BLaER1 treated with 17β-estradiol and CSF1 and Interleukin-3, amounts not matched to agents 10 nM and 100 nM (cell line): ENCODE measurements at regions not wholly inside any gene's neighbourhood (a gene's known extent, or its start where the extent isn't known, plus 50 kb on each side); places are given as distances from the start of the nearest gene placed in this dataset.

Experiments used
- H3K27ac ChIP-seq, 11 experiments: shearing (Covaris generic); formaldehyde crosslinking; 2 replicates each; pipeline ENCODE4 v1.8.1; 2022
- H3K27me3 ChIP-seq, 11 experiments: shearing (Covaris generic); formaldehyde crosslinking; 2 replicates each; pipeline ENCODE4 v1.8.1; 2022
- H3K36me3 ChIP-seq, 11 experiments: shearing (Covaris generic); formaldehyde crosslinking; 2 replicates each; pipeline ENCODE4 v1.8.1; 2022
- H3K4me1 ChIP-seq, 10 experiments: shearing (Covaris generic); formaldehyde crosslinking; 2 replicates each; pipeline ENCODE4 v1.8.1; 2022
- H3K4me2 ChIP-seq, 11 experiments: shearing (Covaris generic); formaldehyde crosslinking; 2 replicates each; pipeline ENCODE4 v1.8.1; 2022
- H3K4me3 ChIP-seq, 10 experiments: shearing (Covaris generic); formaldehyde crosslinking; 2 replicates each; pipeline ENCODE4 v1.8.1; 2022
- H3K9ac ChIP-seq, 11 experiments: shearing (Covaris generic); formaldehyde crosslinking; 2 replicates each; pipeline ENCODE4 v1.8.1; 2022
- H3K9me3 ChIP-seq, 11 experiments: shearing (Covaris generic); formaldehyde crosslinking; replicated peaks in 1 of 11; 2 replicates each; pipeline ENCODE4 v1.8.1; 2022
- H4K20me1 ChIP-seq, 11 experiments: shearing (Covaris generic); formaldehyde crosslinking; 2 replicates each; pipeline ENCODE4 v1.8.1; 2022
- Cebpa-rat ChIP-seq, 11 experiments: shearing (Covaris generic); IDR thresholded peaks; 2 replicates each; pipeline ENCODE4 v1.8.1; 2022

- no peaks in the 10 kb centered on the region for H3K36me3 ChIP-seq
- 0 out of 22 replicates have a peak, but pooled peaks cover 0 to 4% (median 0%) of the 10 kb centered on the region in 11 experiments for H4K20me1 ChIP-seq
- no peak overlapping the region for H3K9ac ChIP-seq
- H3K9me3 ChIP-seq, result no peaks in the 10 kb centered on the region
- H3K4me3 ChIP-seq, result no peak overlapping the region
- H3K4me2 ChIP-seq, result 0 out of 22 replicates have a peak overlapping the region, but pooled peaks of 1 of the 11 experiments have one; percentile 3
- H3K27me3 ChIP-seq, result no peaks in the 10 kb centered on the region
- TF ChIP-seq Cebpa-rat (IDR thresholded peaks at IDR 0.05), result no peak
- peaks cover 0 to 10% (median 0%) of the 10 kb centered on the region in 10 experiments; a peak in 1 of 20 replicates for H3K4me1 ChIP-seq
- no peak overlapping the region for H3K27ac ChIP-seq
Observed at GRCh38 chr10:130780763-130781162, 530.8 kb downstream of the TCERG1L start.

DNA sequence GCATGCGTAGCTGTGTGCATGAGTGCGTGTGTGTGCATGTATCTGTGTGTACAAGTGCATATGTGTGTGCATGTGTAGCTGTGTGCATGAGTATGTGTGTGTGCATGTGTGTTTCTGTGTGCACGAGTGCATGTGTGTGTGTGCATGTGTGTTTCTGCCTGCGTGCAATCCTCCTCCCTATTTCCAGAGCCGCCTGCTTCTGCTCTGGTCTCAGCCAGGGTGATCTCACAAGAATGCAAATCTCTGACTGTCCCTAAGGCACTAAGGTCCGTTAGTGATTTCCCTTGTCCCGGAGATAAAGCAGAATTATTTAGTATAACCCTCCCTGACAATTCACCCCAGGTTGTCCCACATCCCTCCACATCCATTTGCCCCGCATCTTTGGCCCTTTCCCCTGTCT, 530.3 kb downstream of the TCERG1L start:
- Histone ChIP-seq H3K4me1 (peaks cover 0 to 10% (median 0%) of the 10 kb centered on the region in 10 experiments; a peak in 1 of 20 replicates), H3K4me3 (no peak overlapping the region), H3K27ac (no peak overlapping the region), H3K4me2 (no peak overlapping the region), H3K36me3 (no peaks in the 10 kb centered on the region), H3K9me3 (no peaks in the 10 kb centered on the region), H3K9ac (no peak overlapping the region), H3K27me3 (no peaks in the 10 kb centered on the region), H4K20me1 (0 out of 22 replicates have a peak, but pooled peaks cover 0 to 4% (median 0%) of the 10 kb centered on the region in 11 experiments)
- no peak for TF ChIP-seq Cebpa-rat (IDR thresholded peaks at IDR 0.05)

GRCh38 chr10:130781623-130782022, 529.9 kb downstream of the TCERG1L start:
- no peaks in the 10 kb centered on the region for H3K36me3 ChIP-seq
- no peak for TF ChIP-seq Cebpa-rat (IDR thresholded peaks at IDR 0.05)

DNA sequence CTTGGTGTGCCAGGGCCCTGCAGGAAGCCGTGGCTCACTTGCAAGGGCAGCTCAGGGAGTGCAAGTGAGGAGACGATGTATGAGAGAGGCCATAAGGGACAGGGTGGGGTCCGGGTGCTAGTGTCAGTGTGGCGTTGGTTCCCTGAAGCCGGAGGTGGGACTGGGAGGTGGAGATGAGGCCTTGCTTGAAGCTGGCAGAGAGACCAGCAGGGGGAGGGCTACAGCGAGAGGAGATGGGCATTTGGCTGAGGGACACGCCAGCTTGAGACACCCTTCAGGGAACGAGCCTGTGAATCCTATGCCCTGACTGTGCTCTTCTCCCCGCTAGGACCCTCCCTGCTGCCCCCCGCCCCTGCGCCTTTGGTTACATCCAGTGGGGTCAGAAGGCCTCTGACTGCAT, 529.1 kb downstream of the TCERG1L start:
- Histone ChIP-seq H3K4me2 (no peak overlapping the region), H4K20me1 (0 out of 22 replicates have a peak, but pooled peaks cover 0 to 4% (median 0%) of the 10 kb centered on the region in 11 experiments), H3K9ac (no peak overlapping the region), H3K27me3 (no peaks in the 10 kb centered on the region), H3K9me3 (no peaks in the 10 kb centered on the region), H3K4me1 (peaks cover 0 to 10% (median 0%) of the 10 kb centered on the region in 10 experiments; a peak in 1 of 20 replicates), H3K36me3 (no peaks in the 10 kb centered on the region), H3K4me3 (no peak overlapping the region), H3K27ac (no peak overlapping the region)
- TF ChIP-seq Cebpa-rat (IDR thresholded peaks at IDR 0.05), result no peak

More at GRCh38 chr10:130781623-130782022, 529.9 kb downstream of the TCERG1L start:
- peaks cover 0 to 10% (median 0%) of the 10 kb centered on the region in 10 experiments; a peak in 1 of 20 replicates for H3K4me1 ChIP-seq
- 0 out of 22 replicates have a peak, but pooled peaks cover 0 to 4% (median 0%) of the 10 kb centered on the region in 11 experiments for H4K20me1 ChIP-seq
- no peak overlapping the region for H3K4me2 ChIP-seq
- no peak overlapping the region for H3K4me3 ChIP-seq
- no peaks in the 10 kb centered on the region for H3K9me3 ChIP-seq
- H3K27me3 ChIP-seq, result no peaks in the 10 kb centered on the region
- no peak overlapping the region for H3K9ac ChIP-seq
- H3K27ac ChIP-seq, result no peak overlapping the region

GRCh38 chr10:130784326-130784725, 527.2 kb downstream of the TCERG1L start:
- H3K27ac ChIP-seq, result no peak overlapping the region
- TF ChIP-seq Cebpa-rat (IDR thresholded peaks at IDR 0.05), result no peak
- no peak overlapping the region for H3K4me3 ChIP-seq
- H3K27me3 ChIP-seq, result no peaks in the 10 kb centered on the region
- H3K9me3 ChIP-seq, result no peaks in the 10 kb centered on the region
- H3K4me1 ChIP-seq, result peaks cover 0 to 10% (median 0%) of the 10 kb centered on the region in 10 experiments; a peak in 1 of 20 replicates
- H3K36me3 ChIP-seq, result no peaks in the 10 kb centered on the region
- no peak overlapping the region for H3K4me2 ChIP-seq
- H4K20me1 ChIP-seq, result peaks cover 0 to 4% (median 0%) of the 10 kb centered on the region in 11 experiments; a peak in 1 of 22 replicates
- no peak overlapping the region for H3K9ac ChIP-seq

DNA sequence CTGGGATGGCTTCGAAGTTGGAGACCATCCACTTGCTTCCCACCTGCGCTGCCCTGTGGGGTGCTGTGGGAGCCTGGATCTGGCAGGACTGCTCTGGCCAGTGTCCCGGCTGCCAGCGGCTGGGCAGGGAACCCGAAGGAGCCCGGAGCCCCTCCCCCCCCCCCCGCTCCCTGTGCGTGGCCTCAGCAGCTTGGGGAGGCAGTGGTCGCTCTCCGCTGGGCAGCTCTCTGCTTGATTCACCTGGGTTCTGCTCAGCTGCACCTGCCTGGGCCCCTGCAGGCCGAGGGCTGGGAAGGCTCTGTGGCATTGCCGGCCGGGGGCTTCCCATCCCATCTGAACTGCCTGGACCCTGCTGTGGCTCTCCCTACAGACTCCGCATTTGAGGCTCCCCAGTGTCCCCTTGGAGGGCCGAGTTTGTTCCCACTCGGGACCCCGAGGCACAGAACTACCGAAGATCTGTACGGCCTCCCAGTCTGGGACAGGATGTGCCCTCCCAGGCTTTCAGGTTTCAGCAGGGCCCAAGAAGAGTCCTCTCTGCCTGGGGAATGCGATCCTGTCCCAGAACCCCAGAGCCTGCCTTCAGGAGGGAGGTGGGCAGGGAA, 525.1 kb downstream of the TCERG1L start:
- Histone ChIP-seq H3K27ac (no peak overlapping the region), H3K4me3 (no peak overlapping the region), H3K4me1 (peaks cover 0 to 4% (median 0%) of the 10 kb centered on the region in 10 experiments; a peak in 1 of 20 replicates)

GRCh38 chr10:130787243-130787642, 524.3 kb downstream of the TCERG1L start:
- H3K4me3 ChIP-seq, result no peak overlapping the region
- H4K20me1 ChIP-seq, result peaks cover 0 to 4% (median 0%) of the 10 kb centered on the region in 11 experiments; a peak in 1 of 22 replicates
- peaks cover 0 to 7% (median 4%) of the 10 kb centered on the region in 11 experiments; a peak in 12 of 22 replicates for H3K9me3 ChIP-seq
- TF ChIP-seq Cebpa-rat (IDR thresholded peaks at IDR 0.05), result no peak
- H3K27me3 ChIP-seq, result no peaks in the 10 kb centered on the region
- no peak overlapping the region for H3K4me2 ChIP-seq
- H3K36me3 ChIP-seq, result no peaks in the 10 kb centered on the region
- no peak overlapping the region for H3K9ac ChIP-seq
- peaks cover 0 to 4% (median 0%) of the 10 kb centered on the region in 10 experiments; a peak in 1 of 20 replicates for H3K4me1 ChIP-seq
- H3K27ac ChIP-seq, result no peak overlapping the region

More for the DNA sequence above, 525.1 kb downstream of the TCERG1L start:
- Histone ChIP-seq H3K9ac (no peak overlapping the region), H4K20me1 (peaks cover 0 to 4% (median 0%) of the 10 kb centered on the region in 11 experiments; a peak in 1 of 22 replicates), H3K4me2 (no peak overlapping the region), H3K36me3 (no peaks in the 10 kb centered on the region), H3K9me3 (no peaks in the 10 kb centered on the region), H3K27me3 (no peaks in the 10 kb centered on the region)
- no peak for TF ChIP-seq Cebpa-rat (IDR thresholded peaks at IDR 0.05)

GRCh38 chr10:130787821-130788220, 523.7 kb downstream of the TCERG1L start:
- no peak for TF ChIP-seq Cebpa-rat (IDR thresholded peaks at IDR 0.05)
- no peak overlapping the region for H3K9ac ChIP-seq

GRCh38 chr10:130790339-130790738, 521.2 kb downstream of the TCERG1L start:
- H3K4me2 ChIP-seq, result no peak overlapping the region
- H4K20me1 ChIP-seq, result no peaks in the 10 kb centered on the region; a peak in 1 of 22 replicates
- no peak overlapping the region for H3K9ac ChIP-seq
- no peak for TF ChIP-seq Cebpa-rat (IDR thresholded peaks at IDR 0.05)
- no peak overlapping the region for H3K4me3 ChIP-seq
- no peaks in the 10 kb centered on the region for H3K4me1 ChIP-seq
- no peak overlapping the region for H3K27ac ChIP-seq
- no peaks in the 10 kb centered on the region for H3K36me3 ChIP-seq
- H3K27me3 ChIP-seq, result no peaks in the 10 kb centered on the region
- peaks cover 0 to 15% (median 7%) of the 10 kb centered on the region in 11 experiments; a peak in 12 of 22 replicates for H3K9me3 ChIP-seq

More at GRCh38 chr10:130787821-130788220, 523.7 kb downstream of the TCERG1L start:
- Histone ChIP-seq H4K20me1 (peaks cover 0 to 4% (median 0%) of the 10 kb centered on the region in 11 experiments; a peak in 1 of 22 replicates), H3K4me3 (no peak overlapping the region), H3K4me2 (no peak overlapping the region), H3K4me1 (no peaks in the 10 kb centered on the region), H3K27me3 (no peaks in the 10 kb centered on the region), H3K27ac (no peak overlapping the region), H3K9me3 (peaks cover 0 to 12% (median 7%) of the 10 kb centered on the region in 11 experiments; a peak in 12 of 22 replicates), H3K36me3 (no peaks in the 10 kb centered on the region)
